ENCODE measurements at regions not wholly inside any gene's neighbourhood (a gene's known extent, or its start where the extent isn't known, plus 50 kb on each side); places are given as distances from the start of the nearest gene placed in this dataset.

GRCh38 chr1:104932949-104933679 lies 1183.4 kb downstream of the AMY1C start:
- no peak overlapping the region for H3K4me3 ChIP-seq (ENCODE audit: low read depth, low read length)
- no peak for TF ChIP-seq CTCF (IDR thresholded peaks at IDR 0.05; ENCODE audit: insufficient read depth, low read length)
- no peak for DNase-seq (ENCODE audit: low read depth)

- no peak for TF ChIP-seq CTCF (IDR thresholded peaks at IDR 0.05; ENCODE audit: insufficient read depth, low read length)
- H3K4me3 ChIP-seq (ENCODE audit: low read depth, low read length), result no peak overlapping the region
- no peak for DNase-seq (ENCODE audit: low read depth)
These were observed 1184.1 kb downstream of the AMY1C start for GRCh38 chr1:104933846-104934245.

GRCh38 chr1:104945406-104945805 lies 1195.7 kb downstream of the AMY1C start:
- TF ChIP-seq CTCF (IDR thresholded peaks at IDR 0.05; ENCODE audit: insufficient read depth, low read length), result no peak
- no peak for DNase-seq (ENCODE audit: low read depth)
- no peak overlapping the region for H3K4me3 ChIP-seq (ENCODE audit: low read depth, low read length)

- TF ChIP-seq CTCF (IDR thresholded peaks at IDR 0.05; ENCODE audit: insufficient read depth, low read length), result no peak
- DNase-seq (ENCODE audit: low read depth), result no peak
- H3K4me3 ChIP-seq (ENCODE audit: low read depth, low read length), result no peak overlapping the region
These were observed 1197.0 kb downstream of the AMY1C start for GRCh38 chr1:104946558-104947210.

- no peak overlapping the region for H3K4me3 ChIP-seq (ENCODE audit: low read depth, low read length)
- no peak for DNase-seq (ENCODE audit: low read depth)
- TF ChIP-seq CTCF (IDR thresholded peaks at IDR 0.05; ENCODE audit: insufficient read depth, low read length), result no peak
These were observed 1203.9 kb downstream of the AMY1C start for GRCh38 chr1:104953555-104953954.

GRCh38 chr1:104973516-104973915 lies 1223.8 kb downstream of the AMY1C start:
- no peak for DNase-seq (ENCODE audit: low read depth)
- H3K4me3 ChIP-seq (ENCODE audit: low read depth, low read length), result no peak overlapping the region
- TF ChIP-seq CTCF (IDR thresholded peaks at IDR 0.05; ENCODE audit: insufficient read depth, low read length), result no peak

Data from fibroblast of the aortic adventitia (primary cell).